ENCODE measurements at regions not wholly inside any gene's neighbourhood (a gene's known extent, or its start where the extent isn't known, plus 50 kb on each side); places are given as distances from the start of the nearest gene placed in this dataset.
A peak's percentile ranks its signal among the peaks of the same experiment; 100 is the strongest.

DNA sequence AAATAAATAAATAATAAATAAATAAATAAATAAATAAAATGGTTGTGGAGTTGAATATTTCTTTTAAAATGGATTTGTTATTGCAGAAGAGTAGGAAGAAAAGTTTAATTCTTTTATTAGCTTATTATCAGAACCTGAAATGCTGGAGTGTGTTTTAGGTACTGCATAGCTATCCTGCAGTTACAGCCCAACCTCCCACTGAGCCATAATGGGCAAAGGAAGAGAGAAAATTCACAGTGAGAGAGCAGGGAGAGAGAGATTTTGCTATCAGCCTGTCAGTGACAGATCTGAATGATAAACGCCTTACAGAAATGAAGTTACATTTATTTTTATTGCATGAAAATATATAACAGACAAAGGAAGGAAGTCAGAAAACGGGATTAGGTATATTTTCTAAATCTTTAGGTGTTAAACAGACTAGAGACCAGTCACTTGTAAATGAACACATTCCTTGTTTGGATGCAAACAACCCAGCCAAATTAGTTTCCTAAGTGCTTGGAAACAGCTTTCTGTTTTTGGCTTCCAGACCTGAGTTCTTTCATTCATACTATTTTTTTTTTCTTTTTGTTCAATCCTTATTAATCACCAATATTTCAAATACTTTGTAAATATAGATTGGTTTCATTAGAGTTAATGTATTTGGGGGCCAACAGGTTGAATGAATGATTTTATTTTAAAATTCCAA lies 425.3 kb downstream of the USP25 start:
- DNase-seq (no peak), ATAC-seq (no peak)
- intact Hi-C loops (cut with micrococcal nuclease): no loop called here

DNA sequence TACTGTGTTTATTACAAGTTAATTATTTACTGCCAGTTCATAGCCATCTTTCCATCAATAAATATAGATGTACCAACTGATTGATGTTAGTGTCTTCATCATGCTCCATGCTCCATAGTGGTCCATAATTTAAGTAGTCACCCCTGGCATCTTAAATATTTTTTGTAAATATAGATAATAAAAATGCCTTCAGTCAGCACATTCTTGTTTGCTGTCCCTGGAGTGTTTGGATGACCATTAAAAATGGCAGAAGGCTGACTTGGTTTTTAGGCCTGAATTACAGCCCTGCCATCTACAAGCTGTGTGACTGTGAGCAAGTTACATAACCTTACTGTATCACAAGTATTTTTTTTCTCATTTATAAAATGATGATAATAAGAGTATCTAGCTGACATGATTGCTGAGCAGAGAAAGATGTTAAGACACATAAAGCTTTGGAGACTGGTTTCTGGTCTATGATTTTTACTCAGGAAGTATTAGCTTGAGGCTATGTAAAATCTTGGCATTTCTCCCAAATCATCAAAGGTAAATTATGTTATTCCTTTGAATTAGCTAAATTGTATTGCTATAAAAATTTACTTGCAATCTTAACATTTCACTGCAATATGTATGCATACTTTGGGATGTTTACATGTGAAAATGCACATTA lies 427.2 kb downstream of the USP25 start:
- ATAC-seq (no peak), DNase-seq (no peak)
- intact Hi-C loops (cut with micrococcal nuclease): no loop called here

DNA sequence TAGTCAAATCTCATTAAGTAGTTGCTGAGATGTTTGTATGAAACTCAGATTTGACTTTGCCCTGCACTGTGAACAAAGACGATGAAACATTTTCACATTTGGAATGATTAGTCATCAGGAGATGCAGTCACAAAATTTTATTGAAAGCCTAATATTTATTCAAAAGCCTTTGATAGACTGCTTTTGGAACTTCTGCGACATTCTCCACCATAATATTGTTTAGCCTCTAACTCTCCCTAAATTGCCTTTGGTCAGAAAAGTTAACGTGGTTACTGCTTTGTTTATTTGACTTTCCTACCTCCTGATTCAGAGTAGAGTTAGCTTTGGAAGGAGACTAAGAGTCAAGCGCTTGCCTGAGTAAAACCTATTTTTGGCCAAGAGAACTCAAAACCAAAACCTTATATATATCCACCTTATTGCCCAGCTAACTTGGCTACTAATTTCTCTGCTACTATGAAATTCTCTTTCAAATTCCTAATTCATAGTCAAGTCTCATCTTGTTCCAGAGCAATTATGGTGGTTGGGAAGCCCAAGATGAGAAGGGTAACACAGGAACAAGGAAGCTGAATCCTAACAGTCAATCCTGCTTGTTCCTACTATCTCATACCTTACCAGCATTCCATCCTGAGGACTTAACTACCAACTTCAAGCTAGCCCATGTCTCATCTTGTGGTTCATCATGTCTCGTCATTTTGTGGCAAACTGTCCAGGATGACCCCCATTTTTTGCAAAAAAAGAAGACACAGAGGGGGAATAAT lies 429.6 kb downstream of the USP25 start:
- no peak for ATAC-seq
- intact Hi-C loops (cut with micrococcal nuclease): no loop called here
- DNase-seq: no peak

DNA sequence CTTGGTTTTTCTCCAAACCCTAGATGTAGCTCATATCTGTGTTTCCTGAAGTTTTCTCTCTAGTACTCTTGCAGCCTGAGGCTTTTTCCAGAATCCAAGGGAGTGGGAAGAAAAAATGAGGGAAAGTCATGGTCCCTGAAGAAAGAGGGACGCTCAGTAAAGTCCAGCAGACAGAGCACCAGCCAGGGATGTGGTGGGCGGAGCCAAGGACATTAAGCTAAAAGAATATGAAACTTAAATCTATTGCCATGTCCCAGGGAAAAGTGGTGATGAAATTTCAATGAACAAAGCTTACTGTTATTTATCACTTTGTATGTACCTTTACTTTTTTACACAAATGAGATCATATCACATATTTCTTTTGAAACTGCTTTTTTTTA lies 430.2 kb downstream of the USP25 start:
- ATAC-seq (no peak), DNase-seq (no peak)
- intact Hi-C loops (cut with micrococcal nuclease): no loop called here

DNA sequence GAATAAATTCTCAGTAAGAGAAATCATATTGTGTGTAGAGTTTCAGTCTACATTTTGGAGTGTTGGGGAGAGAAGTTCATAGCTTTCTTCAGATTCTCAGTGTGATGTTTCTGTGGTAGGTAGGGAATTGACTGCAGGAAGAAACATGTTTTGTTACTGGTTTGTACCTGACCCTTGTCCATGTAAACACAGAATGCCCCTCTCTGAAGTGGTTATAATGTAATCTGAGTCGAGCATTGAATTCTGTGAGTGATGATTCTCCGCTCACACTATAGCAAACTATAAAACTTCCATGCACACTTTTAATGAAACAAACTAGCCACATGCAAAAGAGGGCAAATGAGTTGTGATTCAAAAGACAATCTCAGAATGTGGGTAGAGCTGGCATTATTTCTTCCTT lies 433.2 kb downstream of the USP25 start:
- ATAC-seq (no peak), DNase-seq (no peak)
- intact Hi-C loops (cut with micrococcal nuclease): no loop called here

DNA sequence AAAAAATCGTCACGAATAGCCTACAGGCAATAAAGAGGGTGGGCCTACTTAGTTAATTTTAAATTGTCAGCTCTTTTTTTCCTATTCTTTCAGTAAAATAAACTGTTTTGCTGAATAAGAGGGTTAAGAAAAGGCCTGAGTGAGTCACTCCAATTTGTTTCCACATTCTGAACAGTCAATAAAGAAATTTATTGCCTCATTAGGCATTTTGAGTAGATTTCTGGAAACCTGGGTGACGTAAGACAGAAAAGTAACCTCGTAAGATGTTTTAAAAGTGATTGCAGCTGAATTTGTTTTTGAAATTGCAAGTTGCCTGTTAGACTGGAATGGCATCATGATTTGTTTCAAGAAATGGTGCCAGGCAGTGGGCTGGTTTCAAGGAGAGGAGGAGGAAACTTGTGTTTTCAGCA lies 439.3 kb downstream of the USP25 start:
- DNase-seq: no peak
- no peak for ATAC-seq
- intact Hi-C loops (cut with micrococcal nuclease): no loop called here

DNA sequence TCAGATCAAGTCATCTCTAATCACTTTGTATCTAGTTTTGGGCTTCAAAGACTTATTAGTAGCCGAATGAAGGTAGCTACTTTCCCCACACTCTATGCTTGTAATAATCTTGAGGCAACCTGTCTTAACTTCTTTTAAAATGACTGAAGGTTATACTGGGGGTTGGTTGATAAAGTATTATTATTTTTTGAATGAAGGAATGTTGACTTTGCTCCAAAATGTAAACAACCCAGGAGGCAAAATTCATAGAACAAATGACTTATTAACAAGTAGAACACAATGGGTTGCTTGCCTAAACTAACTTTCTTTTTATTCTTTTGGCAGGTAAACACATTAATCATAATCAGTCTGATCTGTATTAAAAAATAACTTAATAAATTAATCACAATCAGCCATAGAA lies 440.0 kb downstream of the USP25 start:
- DNase-seq (no peak), ATAC-seq (no peak)
- intact Hi-C loops (cut with micrococcal nuclease): no loop called here

DNA sequence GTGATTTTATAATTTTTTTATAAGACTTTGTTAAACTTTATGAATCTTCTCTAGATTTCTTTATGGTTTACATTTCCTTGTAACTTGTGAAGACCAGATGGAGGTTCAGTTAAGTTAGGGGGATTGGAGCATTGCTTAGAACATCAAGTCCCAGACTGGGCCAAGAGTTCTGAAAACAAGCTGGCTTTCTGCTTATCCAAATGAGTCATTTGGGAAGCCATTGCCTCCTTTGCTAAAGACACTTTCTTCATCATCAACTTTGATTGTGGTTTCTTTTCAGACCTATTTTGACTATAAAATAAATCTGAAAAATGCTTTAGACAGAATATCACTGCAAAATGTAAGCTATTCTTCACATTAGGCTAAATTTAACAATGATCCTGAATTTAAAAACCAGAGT lies 446.8 kb downstream of the USP25 start:
- ATAC-seq (no peak), DNase-seq (no peak)
- intact Hi-C loops (cut with micrococcal nuclease): no loop called here

DNA sequence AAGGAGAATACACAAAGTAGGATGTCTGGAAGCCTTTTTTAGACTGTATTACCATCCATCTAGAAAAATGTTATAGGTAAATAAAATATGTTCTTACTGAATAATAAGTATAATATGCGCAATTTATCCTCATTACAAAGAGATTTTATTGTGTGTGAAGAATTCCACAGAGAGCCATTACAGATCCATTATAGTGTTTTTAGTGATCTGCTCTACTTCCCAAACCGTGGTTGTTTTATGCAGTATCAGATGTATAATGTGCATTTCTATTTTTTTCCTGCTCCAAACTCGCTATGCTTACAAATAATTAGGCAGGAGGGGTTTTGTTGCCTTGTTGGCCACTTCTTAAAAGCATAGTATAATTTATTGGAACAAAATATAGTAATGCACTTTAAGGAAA lies 447.8 kb downstream of the USP25 start:
- DNase-seq (no peak), ATAC-seq (no peak)
- intact Hi-C loops (cut with micrococcal nuclease): no loop called here

DNA sequence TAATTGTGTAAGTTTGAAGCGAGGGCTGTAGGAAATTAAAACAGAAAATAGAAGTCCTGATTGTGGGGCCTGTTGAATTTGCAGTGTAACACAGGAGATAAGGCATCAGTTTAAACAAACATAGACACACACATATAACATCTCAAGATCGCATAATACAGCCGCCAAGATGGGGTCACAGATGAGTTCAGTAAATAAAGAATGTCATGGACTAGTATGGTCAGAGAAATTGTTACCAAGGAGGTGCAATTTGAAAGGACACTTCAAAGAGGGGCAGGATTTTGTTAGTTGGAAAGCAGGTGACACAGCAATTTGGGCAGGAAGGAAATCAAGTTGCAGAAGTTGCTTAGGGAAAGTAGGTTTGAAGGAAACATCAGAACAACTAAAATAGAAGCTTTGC lies 450.0 kb downstream of the USP25 start:
- no peak for DNase-seq
- intact Hi-C loops (cut with micrococcal nuclease): no loop called here
- no peak for ATAC-seq

DNA sequence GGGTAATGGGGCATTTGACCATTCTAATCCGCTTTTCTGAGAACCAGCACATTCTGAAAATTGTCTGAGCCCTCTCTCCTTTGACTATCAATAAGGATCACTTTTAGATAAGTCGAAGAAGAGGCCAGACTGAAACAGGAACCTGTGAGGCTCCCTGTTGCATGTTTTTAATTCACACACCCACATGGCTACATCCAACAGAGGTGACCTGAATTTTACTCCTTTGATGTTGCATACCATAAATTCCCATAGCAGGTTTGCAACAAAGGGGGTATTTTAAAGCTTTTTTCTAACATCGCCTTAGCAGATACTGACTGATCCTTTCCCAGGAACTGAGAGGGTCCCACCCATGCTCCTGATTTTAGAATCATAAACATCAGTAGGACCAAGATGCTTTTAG lies 450.8 kb downstream of the USP25 start:
- ATAC-seq: no peak

DNA sequence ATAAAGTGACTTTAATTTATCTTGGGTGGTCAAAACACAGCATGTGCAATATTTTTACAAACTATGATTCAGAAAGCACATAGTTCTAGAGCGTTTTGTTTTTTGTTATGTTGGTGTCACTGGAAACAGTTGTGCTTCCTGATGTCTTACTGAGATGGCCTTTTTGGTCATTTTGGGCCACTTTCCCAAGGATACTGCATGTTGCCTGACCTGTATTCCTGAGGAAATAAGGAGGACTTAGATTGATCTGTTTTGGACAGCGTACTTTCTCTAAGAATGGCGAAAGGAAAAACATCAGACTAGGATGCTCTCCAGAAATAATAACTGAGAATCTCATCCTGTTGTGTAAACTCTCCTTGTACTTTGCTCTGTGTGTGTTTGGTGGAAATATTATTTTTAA lies 451.2 kb downstream of the USP25 start:
- DNase-seq: no peak
- intact Hi-C loops (cut with micrococcal nuclease): no loop called here
- ATAC-seq: no peak

More for the DNA sequence above, 450.8 kb downstream of the USP25 start:
- intact Hi-C loops (cut with micrococcal nuclease): no loop called here
- no peak for DNase-seq

DNA sequence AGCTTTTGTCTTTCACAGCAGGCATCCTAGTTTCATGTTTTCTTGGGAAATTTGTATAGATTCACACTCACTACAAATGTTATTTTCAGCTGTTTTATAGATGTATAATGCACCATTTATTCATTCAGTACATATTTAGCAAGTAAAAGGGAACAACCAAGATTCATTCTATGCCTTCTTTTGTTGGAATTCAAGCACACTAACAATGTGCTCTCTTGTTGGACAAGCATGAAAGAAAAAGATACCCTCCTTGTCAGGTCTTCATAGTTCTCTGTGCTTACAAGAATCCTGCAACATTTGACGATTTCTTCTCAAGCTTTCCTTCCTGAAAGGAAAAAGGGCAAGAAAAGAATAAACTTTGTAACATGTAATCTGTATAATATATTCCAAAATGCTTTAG lies 456.0 kb downstream of the USP25 start:
- intact Hi-C loops (cut with micrococcal nuclease): no loop called here
- DNase-seq (no peak), ATAC-seq (no peak)

DNA sequence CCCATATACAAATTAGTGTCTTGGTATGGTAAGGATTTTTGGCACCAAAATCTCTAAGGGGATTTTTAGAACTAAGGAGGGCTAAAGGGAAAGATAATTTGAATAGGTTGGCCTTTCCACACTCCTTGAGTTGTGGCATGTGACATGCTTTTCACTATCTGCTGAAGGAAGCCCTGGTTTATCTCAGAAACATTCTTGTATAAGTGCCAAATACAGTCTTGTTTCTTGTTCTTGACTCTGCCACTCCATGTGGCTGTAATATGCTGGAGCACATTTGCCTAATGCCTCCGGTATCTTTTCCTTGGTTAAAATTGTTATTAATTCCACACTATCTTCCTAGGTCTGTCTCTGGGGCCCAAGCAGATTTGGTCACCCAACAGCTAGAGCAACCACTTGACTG lies 457.0 kb downstream of the USP25 start:
- ATAC-seq (peak; percentile 34), DNase-seq (no peak)
- intact Hi-C loops (cut with micrococcal nuclease): no loop called here

DNA sequence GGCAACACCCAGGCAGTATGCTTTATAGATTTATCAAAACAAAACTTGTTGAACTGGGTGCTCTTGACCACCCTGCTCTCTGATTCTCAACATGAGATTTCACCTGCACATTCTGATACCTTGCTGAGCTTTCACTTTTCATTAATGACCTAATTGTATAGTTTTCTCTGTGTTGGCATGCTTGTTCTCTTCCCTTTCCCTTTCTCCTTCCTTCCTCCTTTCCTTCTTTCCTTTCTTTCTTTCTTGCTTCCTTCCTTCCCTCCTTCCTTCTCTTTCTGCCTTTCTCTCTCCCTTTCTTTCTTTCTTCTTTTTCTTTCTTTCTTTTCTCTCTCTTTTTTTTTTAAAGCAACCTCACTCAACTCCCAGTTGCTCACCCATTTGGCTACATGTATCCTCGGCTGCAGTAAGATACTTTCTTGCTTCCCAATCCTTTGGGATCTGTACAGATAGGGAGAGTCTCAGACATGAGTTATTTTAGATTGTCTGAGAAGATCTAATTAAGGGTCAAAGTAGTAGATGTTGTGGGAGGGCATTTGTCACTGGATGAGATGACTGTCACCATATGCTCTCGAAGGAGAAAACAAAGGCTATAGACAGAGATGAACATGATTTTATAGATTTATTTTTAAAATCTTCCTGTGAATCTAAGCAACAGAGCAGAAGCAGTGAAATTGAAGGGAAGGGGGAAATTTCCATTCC lies 458.0 kb downstream of the USP25 start:
- intact Hi-C loops (cut with micrococcal nuclease): no loop called here
- no peak for ATAC-seq
- no peak for DNase-seq

DNA sequence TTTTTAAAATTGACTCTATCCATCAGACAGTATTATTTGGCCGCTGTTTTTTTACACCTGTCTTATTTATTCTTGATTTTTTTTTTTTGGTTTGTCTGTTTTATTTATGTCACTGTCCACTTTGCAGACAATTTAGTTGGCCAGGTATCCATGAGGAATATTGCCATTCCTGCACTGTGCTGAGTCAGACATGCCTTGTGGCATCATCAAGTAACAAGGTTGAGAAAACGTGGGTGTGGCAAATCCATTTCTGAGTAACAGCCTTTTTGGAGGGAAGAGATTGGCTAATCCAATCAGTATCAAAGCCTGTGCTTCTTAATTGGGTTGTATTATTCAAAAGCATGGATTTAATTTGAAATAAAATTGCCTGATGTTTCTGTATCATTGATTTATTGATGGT lies 463.1 kb downstream of the USP25 start:
- DNase-seq (no peak), ATAC-seq (no peak)
- intact Hi-C loops (cut with micrococcal nuclease): loop anchor here (10.0 kb wide), 2 partner anchors 132 to 232 kb away; no protein-coding TSS in a partner anchor

DNA sequence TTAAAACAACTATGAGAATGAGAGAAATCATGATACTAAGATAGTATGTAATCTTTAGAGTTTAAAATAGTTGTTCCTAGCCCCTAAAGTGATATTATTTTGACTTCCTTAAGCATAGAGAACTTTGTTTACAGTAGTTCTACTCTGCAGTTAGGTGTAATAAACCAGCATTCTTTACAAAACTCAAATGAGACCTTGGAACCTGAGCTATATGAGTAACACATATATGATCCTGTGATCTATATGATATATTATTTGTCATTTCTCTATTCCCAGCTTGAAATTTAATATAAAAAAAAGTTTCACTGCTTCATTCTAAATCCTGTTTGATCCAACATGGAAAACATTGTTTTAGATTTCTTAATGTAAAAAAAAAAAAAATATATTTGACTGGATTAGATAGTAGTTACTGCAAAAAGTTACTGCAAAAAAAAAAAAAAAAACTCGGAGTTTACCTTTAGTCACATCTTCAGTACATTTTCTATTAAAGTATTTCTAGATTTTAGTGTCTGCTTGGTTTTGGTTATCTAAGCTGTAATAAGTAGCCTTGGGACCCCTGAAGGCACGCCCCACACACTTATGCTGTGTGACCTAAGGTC lies 463.8 kb downstream of the USP25 start:
- intact Hi-C loops (cut with micrococcal nuclease): loop anchor here (10.0 kb wide), 2 partner anchors 131 to 231 kb away; no protein-coding TSS in a partner anchor
- ATAC-seq (no peak), DNase-seq (peak; percentile 37)

DNA sequence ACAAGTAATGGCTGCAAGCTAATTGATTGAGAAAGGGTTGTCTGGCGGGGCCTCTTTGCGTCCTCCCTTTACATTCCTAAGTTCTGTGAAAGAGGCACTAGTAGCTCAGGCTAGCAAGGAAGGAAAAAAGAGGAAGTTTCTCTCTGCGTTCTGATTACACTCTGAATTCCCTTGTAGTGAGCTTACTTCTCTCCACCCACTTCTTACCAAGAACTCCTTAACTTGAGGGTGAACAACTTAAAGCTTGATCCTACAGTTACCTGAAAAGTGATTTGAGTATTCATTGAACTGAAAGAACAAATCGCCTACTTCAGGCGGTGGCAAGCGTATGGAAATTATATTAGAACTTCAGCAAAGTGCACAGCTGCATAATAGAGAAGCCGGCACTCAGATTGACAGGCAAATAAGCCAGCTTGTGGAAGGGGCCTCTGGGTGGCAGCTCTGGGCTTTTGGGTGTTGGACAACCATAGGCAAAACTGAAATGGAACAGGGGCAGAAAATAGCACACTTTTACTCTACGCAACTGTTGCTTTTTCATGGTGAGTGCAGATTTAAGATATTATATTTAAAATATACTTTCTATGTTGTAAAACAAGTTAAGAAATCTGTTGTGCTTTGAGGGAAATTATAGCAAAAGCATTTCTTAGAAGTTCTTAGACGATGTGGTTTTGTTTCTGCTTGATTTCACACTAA lies 464.5 kb downstream of the USP25 start:
- peak; percentile 95 for ATAC-seq
- DNase-seq: peak; percentile 69
- intact Hi-C loops (cut with micrococcal nuclease): loop anchor here (10.0 kb wide), 2 partner anchors 131 to 231 kb away; no protein-coding TSS in a partner anchor

Data from left ventricle myocardium superior (tissue), 1 donor.